Transverse colon (tissue), 4 donors: ENCODE measurements at regions not wholly inside any gene's neighbourhood (a gene's known extent, or its start where the extent isn't known, plus 50 kb on each side); places are given as distances from the start of the nearest gene placed in this dataset.

ENCODE experiments used
- EP300 ChIP-seq: sonication (generic); formaldehyde crosslinking; IDR thresholded peaks from one replicate; pipeline ENCODE4 v1.6.1; 2017; ENCODE audit warnings: antibody characterized with exemption, low read depth
- POLR2A ChIP-seq: fragments of 450-650 bp; IDR thresholded peaks from one replicate; pipeline ENCODE4 v1.6.1; 2016; ENCODE audit warnings: antibody characterized with exemption, mild to moderate bottlenecking, moderate library complexity
- POLR2AphosphoS5 ChIP-seq, 3 donors: sonication (generic); formaldehyde crosslinking; IDR thresholded peaks; one replicate each; pipeline ENCODE4 v1.6.1; 2016; ENCODE audit warnings: antibody characterized with exemption in 3 of 3
- TF ChIP-seq, protein P1 (sequence below), 5 experiments: fragments of 200-600 bp in 3 of 5; fragments of 450-650 bp in 2 of 5; sonication (generic) in 3 of 5; IDR thresholded peaks; 1 replicate in 2 of 5; 2 replicates in 3 of 5; pipeline ENCODE4 v1.5.1; 2016 to 2017; ENCODE audit warnings: antibody characterized with exemption in 5 of 5, inconsistent platforms in 3 of 5, mild to moderate bottlenecking in 2 of 5, moderate library complexity in 1 of 5

DNA sequence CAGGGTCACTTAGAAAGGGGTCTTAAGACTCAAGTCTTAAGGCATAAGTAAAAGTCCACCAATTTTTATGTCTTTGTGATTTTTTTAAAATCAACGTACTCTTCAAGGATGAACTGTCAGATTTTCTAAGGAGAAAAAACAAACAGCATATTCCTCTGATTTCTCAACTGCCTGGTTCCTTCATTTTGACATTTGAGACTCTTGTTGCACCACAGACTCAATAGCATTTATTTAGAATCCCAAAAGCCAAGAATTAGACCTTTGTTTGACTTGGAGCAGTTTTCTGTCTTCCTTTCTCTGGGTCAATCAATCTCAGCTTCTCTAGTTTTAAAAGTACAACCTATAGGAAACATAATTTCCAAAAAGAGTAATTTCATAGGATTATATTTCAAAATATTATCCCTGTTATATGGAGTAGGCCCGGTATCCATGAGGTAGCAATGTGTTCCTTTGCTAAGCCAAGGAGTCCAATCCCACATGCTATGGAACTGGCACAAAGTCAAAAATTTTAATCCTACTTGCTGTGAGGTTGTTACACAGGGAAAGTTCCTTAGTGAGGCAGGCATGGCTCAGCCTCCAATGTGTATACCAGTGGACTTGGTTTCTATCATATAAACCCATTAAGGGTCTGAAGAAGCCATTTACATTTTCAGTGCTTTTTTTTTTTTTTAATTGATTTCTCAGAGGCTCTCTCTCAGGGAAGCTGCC, 405.7 kb downstream of the KIF16B start:
- TF ChIP-seq, protein P1, sequence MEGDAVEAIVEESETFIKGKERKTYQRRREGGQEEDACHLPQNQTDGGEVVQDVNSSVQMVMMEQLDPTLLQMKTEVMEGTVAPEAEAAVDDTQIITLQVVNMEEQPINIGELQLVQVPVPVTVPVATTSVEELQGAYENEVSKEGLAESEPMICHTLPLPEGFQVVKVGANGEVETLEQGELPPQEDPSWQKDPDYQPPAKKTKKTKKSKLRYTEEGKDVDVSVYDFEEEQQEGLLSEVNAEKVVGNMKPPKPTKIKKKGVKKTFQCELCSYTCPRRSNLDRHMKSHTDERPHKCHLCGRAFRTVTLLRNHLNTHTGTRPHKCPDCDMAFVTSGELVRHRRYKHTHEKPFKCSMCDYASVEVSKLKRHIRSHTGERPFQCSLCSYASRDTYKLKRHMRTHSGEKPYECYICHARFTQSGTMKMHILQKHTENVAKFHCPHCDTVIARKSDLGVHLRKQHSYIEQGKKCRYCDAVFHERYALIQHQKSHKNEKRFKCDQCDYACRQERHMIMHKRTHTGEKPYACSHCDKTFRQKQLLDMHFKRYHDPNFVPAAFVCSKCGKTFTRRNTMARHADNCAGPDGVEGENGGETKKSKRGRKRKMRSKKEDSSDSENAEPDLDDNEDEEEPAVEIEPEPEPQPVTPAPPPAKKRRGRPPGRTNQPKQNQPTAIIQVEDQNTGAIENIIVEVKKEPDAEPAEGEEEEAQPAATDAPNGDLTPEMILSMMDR (IDR thresholded peaks at IDR 0.05), result no peak
- TF ChIP-seq EP300 (no peak), POLR2A (no peak), POLR2AphosphoS5 (IDR thresholded peaks at IDR 0.05) (no peak)
